CD4-positive, CD25-positive, alpha-beta regulatory T cell (primary cell): ENCODE measurements at regions not wholly inside any gene's neighbourhood (a gene's known extent, or its start where the extent isn't known, plus 50 kb on each side); places are given as distances from the start of the nearest gene placed in this dataset.
"Not testable (repeated sequence)": the region's sequence is repeated elsewhere in the genome, so short reads cannot be mapped to it uniquely, and the experiment has no call there.

Source experiments
- ATAC-seq, 2 donors: fragments of 150-1000 bp; cut with Tn5 transposase; one replicate each; pipeline ENCODE4 v1.10.0; 2021; ENCODE audit warnings: low read depth in 2 of 2, moderate number of reproducible peaks in 2 of 2, moderate library complexity in 1 of 2
- DNase-seq, 3 donors: peaks; one replicate each; pipeline versions ENCODE4 v3.0.0 to v3.0.0-alpha.2; 2012 to 2022; ENCODE audit warnings: mixed read lengths in 1 of 3
- H3K27ac ChIP-seq: one replicate; pipeline ENCODE4 v1.7.0; 2013; ENCODE audit warnings: mild to moderate bottlenecking, low read length; ENCODE audit not compliant: insufficient read depth, poor library complexity, severe bottlenecking
- H3K27me3 ChIP-seq: one replicate; pipeline ENCODE4 v1.7.0; 2013; ENCODE audit warnings: low read length; ENCODE audit not compliant: control insufficient read depth, insufficient read depth
- H3K36me3 ChIP-seq: one replicate; pipeline ENCODE4 v1.7.0; 2013; ENCODE audit warnings: mild to moderate bottlenecking, low read length, moderate library complexity; ENCODE audit not compliant: control insufficient read depth, insufficient read depth
- H3K4me1 ChIP-seq: 2 replicates; pipeline ENCODE4 v1.7.0; 2013; ENCODE audit warnings: mild to moderate bottlenecking, low read length; ENCODE audit not compliant: insufficient read depth, control insufficient read depth, poor library complexity, severe bottlenecking
- H3K4me3 ChIP-seq: one replicate; pipeline ENCODE4 v1.7.0; 2013; ENCODE audit warnings: low read depth, mild to moderate bottlenecking, low read length, moderate library complexity
- H3K9me3 ChIP-seq, 2 experiments: 1 replicate in 1 of 2; 2 replicates in 1 of 2; pipeline ENCODE4 v1.7.0; 2013; ENCODE audit warnings: low read length in 2 of 2, mild to moderate bottlenecking in 1 of 2, moderate library complexity in 1 of 2; ENCODE audit not compliant: control insufficient read depth in 2 of 2
- H3K27ac Mint-ChIP-seq, 3 donors: one replicate each; pipeline ENCODE4 v1.8.0; 2020 to 2022; ENCODE audit warnings: mild to moderate bottlenecking in 3 of 3, mixed read lengths in 3 of 3, moderate library complexity in 2 of 3
- H3K27me3 Mint-ChIP-seq: one replicate; pipeline ENCODE4 v1.8.0; 2022; ENCODE audit warnings: mild to moderate bottlenecking, mixed read lengths
- H3K36me3 Mint-ChIP-seq: one replicate; pipeline ENCODE4 v1.8.0; 2020; ENCODE audit warnings: mixed read lengths
- H3K4me1 Mint-ChIP-seq, 4 donors: one replicate each; pipeline ENCODE4 v1.8.0; 2020 to 2022; ENCODE audit warnings: mixed read lengths in 4 of 4, mild to moderate bottlenecking in 1 of 4
- H3K4me3 Mint-ChIP-seq, 4 donors: one replicate each; pipeline ENCODE4 v1.8.0; 2020 to 2022; ENCODE audit warnings: mild to moderate bottlenecking in 4 of 4, mixed read lengths in 4 of 4, moderate library complexity in 3 of 4
- H3K9me3 Mint-ChIP-seq, 7 donors: one replicate each; pipeline ENCODE4 v1.8.0; 2020 to 2022; ENCODE audit warnings: mixed read lengths in 7 of 7, mild to moderate bottlenecking in 3 of 7, moderate library complexity in 2 of 7

- not testable (repeated sequence) for H3K4me3 Mint-ChIP-seq, H3K36me3 ChIP-seq, ATAC-seq, H3K4me1 Mint-ChIP-seq, H3K4me1 ChIP-seq, H3K27me3 Mint-ChIP-seq, H3K9me3 ChIP-seq, H3K27ac Mint-ChIP-seq, H3K27me3 ChIP-seq, H3K36me3 Mint-ChIP-seq, H3K27ac ChIP-seq, DNase-seq, H3K4me3 ChIP-seq, H3K9me3 Mint-ChIP-seq
These were observed 392.4 kb upstream of the GBE1 start for GRCh38 chr3:82153892-82154291.

GRCh38 chr3:82145742-82146141, 384.3 kb upstream of the GBE1 start:
- no peak overlapping the region for H3K4me3 Mint-ChIP-seq
- Histone ChIP-seq H3K27me3 (no peaks in the 10 kb centered on the region), H3K36me3 (no peaks in the 10 kb centered on the region), H3K9me3 (no peaks in the 10 kb centered on the region), H3K4me1 (no peaks in the 10 kb centered on the region), H3K4me3 (no peak overlapping the region), H3K27ac (no peak overlapping the region)
- H3K36me3 Mint-ChIP-seq: no peaks in the 10 kb centered on the region
- H3K27ac Mint-ChIP-seq: no peak overlapping the region
- DNase-seq (no peak), ATAC-seq (no peak)
- no peaks in the 10 kb centered on the region for H3K4me1 Mint-ChIP-seq
- H3K27me3 Mint-ChIP-seq: no peaks in the 10 kb centered on the region
- H3K9me3 Mint-ChIP-seq: peaks cover 0 to 4% (median 0%) of the 10 kb centered on the region in 7 donors

GRCh38 chr3:82144811-82145210, 383.4 kb upstream of the GBE1 start:
- DNase-seq (no peak), ATAC-seq (no peak)
- no peak overlapping the region for H3K4me3 ChIP-seq
- no peaks in the 10 kb centered on the region for H3K36me3 Mint-ChIP-seq
- H3K4me1 Mint-ChIP-seq: no peaks in the 10 kb centered on the region
- no peaks in the 10 kb centered on the region for H3K27me3 Mint-ChIP-seq
- no peak overlapping the region for H3K4me3 Mint-ChIP-seq
- peaks cover 0 to 4% (median 0%) of the 10 kb centered on the region in 7 donors for H3K9me3 Mint-ChIP-seq
- H3K36me3 ChIP-seq: no peaks in the 10 kb centered on the region
- H3K27ac ChIP-seq: no peak overlapping the region
- no peaks in the 10 kb centered on the region for H3K27me3 ChIP-seq
- H3K4me1 ChIP-seq: no peaks in the 10 kb centered on the region
- H3K27ac Mint-ChIP-seq: no peak overlapping the region
- H3K9me3 ChIP-seq: no peaks in the 10 kb centered on the region

GRCh38 chr3:82143661-82144412, 382.4 kb upstream of the GBE1 start:
- Histone ChIP-seq H3K4me1 (no peaks in the 10 kb centered on the region), H3K36me3 (no peaks in the 10 kb centered on the region), H3K9me3 (no peaks in the 10 kb centered on the region), H3K27me3 (no peaks in the 10 kb centered on the region), H3K27ac (no peak overlapping the region), H3K4me3 (no peak overlapping the region)
- no peak for ATAC-seq
- no peaks in the 10 kb centered on the region for H3K36me3 Mint-ChIP-seq
- no peak overlapping the region for H3K27ac Mint-ChIP-seq
- no peak for DNase-seq
- H3K4me1 Mint-ChIP-seq: no peaks in the 10 kb centered on the region
- H3K4me3 Mint-ChIP-seq: no peak overlapping the region
- peaks cover 0 to 4% (median 0%) of the 10 kb centered on the region in 7 donors for H3K9me3 Mint-ChIP-seq
- no peaks in the 10 kb centered on the region for H3K27me3 Mint-ChIP-seq

GRCh38 chr3:82141592-82141991, 380.1 kb upstream of the GBE1 start:
- H3K9me3 Mint-ChIP-seq: peaks cover 0 to under 1% (median 0%) of the 10 kb centered on the region in 7 donors

GRCh38 chr3:82137861-82138260, 376.4 kb upstream of the GBE1 start:
- H3K4me1 ChIP-seq: no peaks in the 10 kb centered on the region
- no peak for ATAC-seq
- no peaks in the 10 kb centered on the region for H3K36me3 ChIP-seq
- no peak overlapping the region for H3K27ac ChIP-seq
- no peak for DNase-seq
- H3K9me3 ChIP-seq: no peaks in the 10 kb centered on the region
- H3K27me3 ChIP-seq: no peaks in the 10 kb centered on the region
- no peak overlapping the region for H3K4me3 ChIP-seq
- Mint-ChIP-seq H3K4me3 (no peak overlapping the region), H3K27ac (no peak overlapping the region), H3K36me3 (no peaks in the 10 kb centered on the region), H3K27me3 (no peaks in the 10 kb centered on the region), H3K9me3 (no peaks in the 10 kb centered on the region), H3K4me1 (no peaks in the 10 kb centered on the region)

More at GRCh38 chr3:82141592-82141991, 380.1 kb upstream of the GBE1 start:
- H3K4me1 ChIP-seq: no peaks in the 10 kb centered on the region
- H3K27ac ChIP-seq: no peak overlapping the region
- Mint-ChIP-seq H3K4me3 (no peak overlapping the region), H3K36me3 (no peaks in the 10 kb centered on the region), H3K27ac (no peak overlapping the region), H3K4me1 (no peaks in the 10 kb centered on the region), H3K27me3 (no peaks in the 10 kb centered on the region)
- no peaks in the 10 kb centered on the region for H3K36me3 ChIP-seq
- H3K9me3 ChIP-seq: no peaks in the 10 kb centered on the region
- DNase-seq (no peak), ATAC-seq (no peak)
- no peak overlapping the region for H3K4me3 ChIP-seq
- H3K27me3 ChIP-seq: no peaks in the 10 kb centered on the region

- H3K36me3 ChIP-seq: no peaks in the 10 kb centered on the region
These were observed 375.6 kb upstream of the GBE1 start for GRCh38 chr3:82137050-82137449.

GRCh38 chr3:82133070-82133606, 371.7 kb upstream of the GBE1 start:
- DNase-seq: peak in 2 of 3 donors; percentile 14 to 47
- Histone ChIP-seq H3K27ac (no peak overlapping the region), H3K4me1 (no peaks in the 10 kb centered on the region), H3K27me3 (no peaks in the 10 kb centered on the region), H3K4me3 (no peak overlapping the region), H3K9me3 (no peaks in the 10 kb centered on the region), H3K36me3 (no peaks in the 10 kb centered on the region)
- H3K27ac Mint-ChIP-seq: no peak overlapping the region
- no peaks in the 10 kb centered on the region for H3K4me1 Mint-ChIP-seq
- ATAC-seq: no peak
- no peaks in the 10 kb centered on the region for H3K36me3 Mint-ChIP-seq
- peaks cover 4% of the 10 kb centered on the region for H3K27me3 Mint-ChIP-seq
- no peak overlapping the region for H3K4me3 Mint-ChIP-seq
- H3K9me3 Mint-ChIP-seq: no peaks in the 10 kb centered on the region

More at GRCh38 chr3:82137050-82137449, 375.6 kb upstream of the GBE1 start:
- Mint-ChIP-seq H3K4me1 (no peaks in the 10 kb centered on the region), H3K4me3 (no peak overlapping the region), H3K27ac (no peak overlapping the region), H3K27me3 (peaks cover under 1% of the 10 kb centered on the region), H3K36me3 (no peaks in the 10 kb centered on the region), H3K9me3 (no peaks in the 10 kb centered on the region)
- no peak for DNase-seq
- no peak for ATAC-seq
- Histone ChIP-seq H3K27ac (no peak overlapping the region), H3K27me3 (no peaks in the 10 kb centered on the region), H3K9me3 (no peaks in the 10 kb centered on the region), H3K4me3 (no peak overlapping the region), H3K4me1 (no peaks in the 10 kb centered on the region)
